Keratinocyte (primary cell): ENCODE measurements at regions not wholly inside any gene's neighbourhood (a gene's known extent, or its start where the extent isn't known, plus 50 kb on each side); places are given as distances from the start of the nearest gene placed in this dataset.

Source experiments
- DNase-seq: peaks from one replicate; pipeline ENCODE4 v3.0.0-alpha.2; 2011; ENCODE audit warnings: low read depth, missing footprints, low spot score
- FAIRE-seq: peaks from 2 replicates; lab custom pipeline; 2011; peaks lifted over from hg19 to GRCh38; lab: Jason Lieb, UNC
- H2AFZ ChIP-seq: 2 replicates; pipeline ENCODE4 v1.6.0; 2012; ENCODE audit warnings: low read length, control low read depth, inconsistent platforms; ENCODE audit not compliant: control insufficient read depth
- H3K27ac ChIP-seq: 2 replicates; pipeline ENCODE4 v1.5.1; 2011; ENCODE audit warnings: low read length; ENCODE audit not compliant: control insufficient read depth, insufficient read depth
- H3K27me3 ChIP-seq: 3 replicates; pipeline ENCODE4 v1.6.0; 2011; ENCODE audit warnings: low read length; ENCODE audit not compliant: control insufficient read depth, insufficient read depth; ENCODE audit errors: extremely low read depth
- H3K36me3 ChIP-seq, 2 experiments: 2 replicates in 1 of 2; 3 replicates in 1 of 2; pipeline ENCODE4 v1.5.1; 2011; ENCODE audit warnings: low read length in 2 of 2, mild to moderate bottlenecking in 1 of 2; ENCODE audit not compliant: control insufficient read depth in 2 of 2, insufficient read depth in 2 of 2; ENCODE audit errors: extremely low read depth in 1 of 2
- H3K4me1 ChIP-seq: 3 replicates; pipeline ENCODE4 v1.5.1; 2011; ENCODE audit warnings: low read length; ENCODE audit not compliant: control insufficient read depth, insufficient read depth; ENCODE audit errors: extremely low read depth
- H3K4me2 ChIP-seq: 3 replicates; pipeline ENCODE4 v1.6.0; 2011; ENCODE audit warnings: low read depth, low read length; ENCODE audit not compliant: control insufficient read depth, insufficient read depth; ENCODE audit errors: extremely low read depth
- H3K4me3 ChIP-seq, 3 experiments: fragments of 200-600 bp in 1 of 3; sonication (generic) in 1 of 3; 2 replicates in 2 of 3; 3 replicates in 1 of 3; pipeline ENCODE4 v1.5.1; 2011 to 2016; ENCODE audit warnings: low read length in 3 of 3, mild to moderate bottlenecking in 3 of 3, control low read depth in 2 of 3, inconsistent platforms in 1 of 3, low read depth in 1 of 3, mixed read lengths in 1 of 3, mixed run types in 1 of 3, moderate library complexity in 1 of 3; ENCODE audit not compliant: control insufficient read depth in 2 of 3, insufficient read depth in 2 of 3; ENCODE audit errors: extremely low read depth in 1 of 3
- H3K79me2 ChIP-seq: 2 replicates; pipeline ENCODE4 v1.6.0; 2012; ENCODE audit warnings: low read length; ENCODE audit not compliant: control insufficient read depth, insufficient read depth
- H3K9ac ChIP-seq: 3 replicates; pipeline ENCODE4 v1.6.0; 2011; ENCODE audit warnings: low read length; ENCODE audit not compliant: control insufficient read depth, insufficient read depth; ENCODE audit errors: extremely low read depth
- H3K9me1 ChIP-seq: 3 replicates; pipeline ENCODE4 v1.6.0; 2011; ENCODE audit warnings: low read length; ENCODE audit not compliant: control insufficient read depth, insufficient read depth; ENCODE audit errors: extremely low read depth
- H3K9me3 ChIP-seq: 2 replicates; pipeline ENCODE4 v1.5.1; 2012; ENCODE audit warnings: low read depth, low read length; ENCODE audit not compliant: control insufficient read depth
- H4K20me1 ChIP-seq: 3 replicates; pipeline ENCODE4 v1.6.0; 2011; ENCODE audit warnings: low read length; ENCODE audit not compliant: control insufficient read depth, insufficient read depth; ENCODE audit errors: extremely low read depth
- EZH2 ChIP-seq: IDR thresholded peaks from one replicate; pipeline ENCODE4 v1.6.1; 2012; ENCODE audit warnings: inconsistent platforms, mild to moderate bottlenecking, low read length, moderate library complexity
- dilution Hi-C: fragments of 300-500 bp; cut with MboI; formaldehyde crosslinking; loops from one replicate; pipeline ENCODE4 v1.7.0; 2020; ENCODE audit warnings: low sequenced_read_pairs; ENCODE audit not compliant: extremely low pct_ligation_motif_present
- TF ChIP-seq, protein P1 (sequence below), 3 experiments: IDR thresholded peaks in 1 of 3; conservative IDR thresholded peaks in 1 of 3; optimal IDR thresholded peaks in 1 of 3; 2 replicates in 2 of 3; 3 replicates in 1 of 3; pipeline versions ENCODE3 to v1.5.1; 2011; ENCODE audit warnings: low read length in 3 of 3, mild to moderate bottlenecking in 3 of 3, moderate library complexity in 2 of 3, control low read depth in 1 of 3, inconsistent platforms in 1 of 3; ENCODE audit not compliant: insufficient read depth in 2 of 3; ENCODE audit errors: extremely low read depth in 1 of 3

DNA sequence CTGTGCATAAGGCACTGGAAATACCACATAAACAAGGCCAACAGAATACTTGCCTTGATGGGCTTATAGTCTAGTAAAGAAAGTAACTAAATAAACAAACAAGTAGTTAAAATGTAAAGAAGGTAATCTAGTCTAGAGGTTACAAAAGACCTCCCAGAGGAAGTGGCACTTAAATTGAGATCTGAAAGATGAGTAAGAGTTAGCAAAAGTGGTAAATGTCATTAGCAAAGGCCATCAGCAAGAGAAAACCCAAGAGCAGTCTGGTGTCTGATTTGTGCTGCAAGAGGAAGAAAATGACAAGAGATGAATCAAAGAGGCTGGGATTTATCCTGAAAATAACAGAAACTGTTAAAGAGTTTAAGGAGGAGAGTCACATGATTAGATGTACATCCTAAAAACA is 96.6 kb upstream of the SMLR1 start:
- TF ChIP-seq, protein P1, sequence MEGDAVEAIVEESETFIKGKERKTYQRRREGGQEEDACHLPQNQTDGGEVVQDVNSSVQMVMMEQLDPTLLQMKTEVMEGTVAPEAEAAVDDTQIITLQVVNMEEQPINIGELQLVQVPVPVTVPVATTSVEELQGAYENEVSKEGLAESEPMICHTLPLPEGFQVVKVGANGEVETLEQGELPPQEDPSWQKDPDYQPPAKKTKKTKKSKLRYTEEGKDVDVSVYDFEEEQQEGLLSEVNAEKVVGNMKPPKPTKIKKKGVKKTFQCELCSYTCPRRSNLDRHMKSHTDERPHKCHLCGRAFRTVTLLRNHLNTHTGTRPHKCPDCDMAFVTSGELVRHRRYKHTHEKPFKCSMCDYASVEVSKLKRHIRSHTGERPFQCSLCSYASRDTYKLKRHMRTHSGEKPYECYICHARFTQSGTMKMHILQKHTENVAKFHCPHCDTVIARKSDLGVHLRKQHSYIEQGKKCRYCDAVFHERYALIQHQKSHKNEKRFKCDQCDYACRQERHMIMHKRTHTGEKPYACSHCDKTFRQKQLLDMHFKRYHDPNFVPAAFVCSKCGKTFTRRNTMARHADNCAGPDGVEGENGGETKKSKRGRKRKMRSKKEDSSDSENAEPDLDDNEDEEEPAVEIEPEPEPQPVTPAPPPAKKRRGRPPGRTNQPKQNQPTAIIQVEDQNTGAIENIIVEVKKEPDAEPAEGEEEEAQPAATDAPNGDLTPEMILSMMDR (optimal IDR thresholded peaks at IDR 0.05 in 1 of 3, IDR thresholded peaks at IDR 0.05 in 1 of 3, conservative IDR thresholded peaks at IDR 0.05 in 1 of 3; ENCODE audit: extremely low read depth in 1 of 3, insufficient read depth in 2 of 3, low read length in 3 of 3) = no peak
- TF ChIP-seq EZH2 = no peak
- H3K4me3 ChIP-seq = no peak overlapping the region
- FAIRE-seq = no peak

DNA sequence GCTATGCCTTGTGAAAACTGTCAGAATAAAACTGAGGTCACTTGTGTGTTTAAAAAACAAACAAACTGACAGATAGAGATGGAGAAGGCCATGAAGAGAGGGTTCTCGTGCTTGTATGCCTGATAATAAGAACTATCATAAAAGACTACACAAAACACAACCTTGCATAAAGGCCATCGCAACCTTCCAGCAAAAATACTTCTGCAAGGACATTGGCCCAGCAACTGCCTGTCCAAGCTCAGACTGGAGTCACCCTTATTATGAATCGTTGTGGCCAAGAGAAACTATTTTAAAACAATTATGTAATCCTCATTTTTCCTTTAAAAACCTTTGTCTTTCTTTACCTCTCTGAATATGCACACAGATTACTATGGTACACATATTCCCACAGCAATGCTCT is 93.0 kb upstream of the SMLR1 start:
- no peaks in the 10 kb centered on the region for H3K9me1 ChIP-seq

More for the DNA sequence above, 96.6 kb upstream of the SMLR1 start:
- Histone ChIP-seq H2AFZ (no peak overlapping the region), H3K27ac (no peak overlapping the region), H3K9ac (no peak overlapping the region), H3K9me1 (no peaks in the 10 kb centered on the region), H3K4me2 (no peak overlapping the region), H3K27me3 (no peaks in the 10 kb centered on the region), H3K4me1 (no peaks in the 10 kb centered on the region), H4K20me1 (no peaks in the 10 kb centered on the region), H3K79me2 (no peaks in the 10 kb centered on the region), H3K9me3 (no peaks in the 10 kb centered on the region), H3K36me3 (no peaks in the 10 kb centered on the region)
- DNase-seq = no peak
- dilution Hi-C loops = no loop called here

More for the DNA sequence above, 93.0 kb upstream of the SMLR1 start:
- Histone ChIP-seq H3K27ac (no peak overlapping the region), H3K4me3 (no peak overlapping the region), H3K27me3 (no peaks in the 10 kb centered on the region), H3K4me1 (no peaks in the 10 kb centered on the region), H3K9me3 (no peaks in the 10 kb centered on the region), H3K4me2 (no peak overlapping the region), H4K20me1 (no peaks in the 10 kb centered on the region), H3K79me2 (no peaks in the 10 kb centered on the region), H3K9ac (no peak overlapping the region), H2AFZ (no peak overlapping the region), H3K36me3 (no peaks in the 10 kb centered on the region)
- FAIRE-seq (no peak), DNase-seq (no peak)
- no peak for TF ChIP-seq EZH2
- TF ChIP-seq, protein P1 (optimal IDR thresholded peaks at IDR 0.05 in 1 of 3, IDR thresholded peaks at IDR 0.05 in 1 of 3, conservative IDR thresholded peaks at IDR 0.05 in 1 of 3; ENCODE audit: extremely low read depth in 1 of 3, insufficient read depth in 2 of 3, low read length in 3 of 3) = no peak
- dilution Hi-C loops = no loop called here
